Sigmoid colon (tissue), 6 donors: ENCODE measurements at regions not wholly inside any gene's neighbourhood (a gene's known extent, or its start where the extent isn't known, plus 50 kb on each side); places are given as distances from the start of the nearest gene placed in this dataset.

Source experiments
- DNase-seq: peaks from one replicate; pipeline ENCODE4 v3.0.0-alpha.2; 2019
- H3K27ac ChIP-seq, 4 donors: fragments of 200-600 bp; sonication (generic); one replicate each; pipeline ENCODE4 v1.5.1; 2016 to 2019; ENCODE audit warnings: mild to moderate bottlenecking in 1 of 4
- H3K27me3 ChIP-seq, 3 donors: fragments of 200-600 bp; sonication (generic); one replicate each; pipeline ENCODE4 v1.5.1; 2019; ENCODE audit warnings: mild to moderate bottlenecking in 1 of 3
- H3K36me3 ChIP-seq, 4 donors: fragments of 200-600 bp; sonication (generic); one replicate each; pipeline ENCODE4 v1.5.1; 2016 to 2019
- H3K4me1 ChIP-seq, 4 donors: fragments of 200-600 bp; sonication (generic); one replicate each; pipeline ENCODE4 v1.5.1; 2017 to 2019
- H3K4me3 ChIP-seq, 4 donors: fragments of 200-600 bp; sonication (generic); one replicate each; pipeline ENCODE4 v1.5.1; 2017 to 2019; ENCODE audit warnings: mild to moderate bottlenecking in 2 of 4, moderate library complexity in 1 of 4
- H3K9me3 ChIP-seq, 4 donors: fragments of 200-600 bp in 3 of 4; sonication (generic) in 3 of 4; one replicate each; pipeline versions ENCODE4 v1.5.1 to v1.6.1; 2013 to 2019
- CTCF ChIP-seq, 4 experiments: fragments of 450-650 bp in 3 of 4; fragments of 200-600 bp in 1 of 4; IDR thresholded peaks; one replicate each; pipeline ENCODE4 v1.5.1; 2016 to 2019; ENCODE audit warnings: antibody characterized with exemption in 4 of 4, mild to moderate bottlenecking in 3 of 4, moderate library complexity in 2 of 4
- EP300 ChIP-seq, 4 donors: sonication (generic); formaldehyde crosslinking; IDR thresholded peaks; one replicate each; pipeline ENCODE4 v1.6.1; 2017; ENCODE audit warnings: antibody characterized with exemption in 4 of 4
- POLR2A ChIP-seq, 2 donors: fragments of 450-650 bp; IDR thresholded peaks; one replicate each; pipeline ENCODE4 v1.6.1; 2016; ENCODE audit warnings: antibody characterized with exemption in 2 of 2, mild to moderate bottlenecking in 2 of 2, moderate library complexity in 2 of 2
- POLR2AphosphoS5 ChIP-seq, 4 donors: sonication (generic); formaldehyde crosslinking; IDR thresholded peaks; one replicate each; pipeline ENCODE4 v1.6.1; 2017; ENCODE audit warnings: antibody characterized with exemption in 4 of 4
- WGBS, 2 donors: extraction: QIAGEN DNeasy Blood & Tissue Kit; methylation state at CpG; one replicate each; pipeline ENCODE4 v1.1.7; 2013; 5-methylcytosine and 5-hydroxymethylcytosine counted together
- intact Hi-C: fragments of 100-400 bp; cut with DNase I; formaldehyde crosslinking; loops from one replicate; pipeline ENCODE4 v1.15.1; 2023
- donor health status: healthy with polysubstance abuse.
- donor health status: healthy.

DNA sequence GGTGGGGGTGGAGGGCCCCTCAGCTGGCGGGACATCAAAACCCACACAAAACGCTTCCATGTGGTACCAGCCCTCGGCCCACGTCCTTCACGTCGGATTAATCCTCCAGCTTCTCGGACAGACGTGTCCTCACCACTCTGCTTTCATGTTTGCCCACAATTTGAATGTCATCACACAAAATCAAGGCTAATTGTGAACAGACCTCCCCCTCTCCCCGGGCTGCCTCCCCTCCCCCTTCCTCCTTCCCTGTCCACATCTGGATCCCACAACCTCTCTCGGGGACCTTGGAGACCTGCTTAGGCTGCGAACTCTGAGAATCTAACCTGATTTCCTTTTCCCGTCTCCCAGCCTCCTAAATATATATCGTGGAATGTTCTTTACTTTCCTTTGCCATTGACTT, 262.9 kb downstream of the MN1 start:
- DNase-seq: no peak
- Histone ChIP-seq H3K27ac (no peak overlapping the region), H3K9me3 (no peaks in the 10 kb centered on the region), H3K4me3 (no peak overlapping the region), H3K4me1 (peaks cover 0 to 12% (median 6%) of the 10 kb centered on the region in 4 donors), H3K36me3 (no peaks in the 10 kb centered on the region), H3K27me3 (no peaks in the 10 kb centered on the region)
- intact Hi-C loops: no loop called here
- TF ChIP-seq CTCF (IDR thresholded peaks at IDR 0.05) (no peak), POLR2AphosphoS5 (IDR thresholded peaks at IDR 0.05) (no peak), POLR2A (IDR thresholded peaks at IDR 0.05) (no peak), EP300 (IDR thresholded peaks at IDR 0.05) (no peak)
- 83 to 86% methylated on average over 13 of the region's 13 CpGs for WGBS, 2 donors

DNA sequence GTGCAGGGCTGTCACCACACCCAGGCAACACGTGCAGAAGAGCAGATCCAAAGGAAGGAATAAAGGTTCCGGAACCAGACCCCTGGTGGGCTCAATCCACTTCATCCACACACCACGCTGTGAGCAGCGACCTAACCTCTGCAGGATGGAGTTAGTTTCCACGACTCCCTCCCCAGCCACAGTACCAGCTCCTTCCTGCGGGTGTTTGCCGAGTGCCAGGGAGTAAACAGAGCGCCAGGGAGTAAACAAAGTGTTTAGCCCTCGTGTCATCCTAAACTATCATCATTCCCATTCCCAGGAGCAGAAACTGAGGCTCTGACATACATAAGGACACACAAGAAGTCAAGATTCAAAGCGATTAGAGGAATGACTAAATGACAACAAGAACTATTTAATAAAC, 261.3 kb downstream of the MN1 start:
- no peak for DNase-seq
- Histone ChIP-seq H3K4me1 (no peaks in the 10 kb centered on the region), H3K36me3 (no peaks in the 10 kb centered on the region), H3K9me3 (no peaks in the 10 kb centered on the region), H3K4me3 (no peak overlapping the region), H3K27ac (no peak overlapping the region), H3K27me3 (peaks cover 0 to 5% (median 0%) of the 10 kb centered on the region in 3 donors)
- TF ChIP-seq CTCF (IDR thresholded peaks at IDR 0.05) (no peak), EP300 (IDR thresholded peaks at IDR 0.05) (no peak), POLR2AphosphoS5 (IDR thresholded peaks at IDR 0.05) (no peak), POLR2A (IDR thresholded peaks at IDR 0.05) (no peak)
- intact Hi-C loops: no loop called here
- 51 to 75% methylated on average over 10 of the region's 10 CpGs for WGBS, 2 donors

DNA sequence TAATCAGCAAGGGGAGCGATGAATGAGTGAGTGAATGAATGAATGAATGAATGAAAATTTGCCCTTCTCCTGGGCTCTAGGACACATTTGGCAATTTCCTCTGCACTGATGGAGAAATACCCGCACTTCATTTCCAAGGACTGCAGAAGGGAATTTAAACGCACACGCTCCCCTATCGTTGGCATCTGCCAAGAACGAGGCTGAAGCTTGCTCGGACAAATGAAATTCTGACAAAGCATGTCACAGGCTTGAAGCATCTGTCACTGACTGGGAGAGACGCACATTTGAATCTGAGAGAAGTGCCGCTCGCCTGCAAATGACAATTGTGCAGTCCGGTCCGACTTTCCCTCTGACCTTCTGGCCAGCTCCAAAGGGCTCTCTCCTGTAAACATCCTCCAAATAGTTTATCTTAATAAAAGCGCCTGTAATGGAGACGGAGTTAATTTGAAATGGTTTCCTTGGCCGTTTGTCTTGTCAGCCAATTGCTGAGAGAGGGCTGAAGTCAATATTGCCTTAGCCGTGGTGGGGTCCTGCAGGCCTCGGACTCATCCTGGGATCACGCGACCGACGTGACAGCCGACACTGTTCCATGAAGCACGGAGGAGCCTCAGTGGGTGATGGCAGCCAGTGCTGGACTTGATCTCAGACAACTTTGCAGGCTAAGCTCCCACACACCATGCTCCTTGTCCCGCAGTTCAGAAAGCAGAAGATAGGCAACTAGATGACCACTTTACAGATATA, 260.7 kb downstream of the MN1 start:
- TF ChIP-seq POLR2AphosphoS5 (IDR thresholded peaks at IDR 0.05): no peak
- TF ChIP-seq EP300 (IDR thresholded peaks at IDR 0.05): no peak
- TF ChIP-seq POLR2A (IDR thresholded peaks at IDR 0.05): no peak
- no peak for TF ChIP-seq CTCF (IDR thresholded peaks at IDR 0.05)
- H3K27me3 ChIP-seq: peaks cover 0 to 5% (median 0%) of the 10 kb centered on the region in 3 donors
- DNase-seq: no peak
- no peaks in the 10 kb centered on the region for H3K9me3 ChIP-seq
- no peak overlapping the region for H3K27ac ChIP-seq
- 72 to 73% methylated on average over 24 of the region's 24 CpGs for WGBS, 2 donors
- no peaks in the 10 kb centered on the region for H3K4me1 ChIP-seq
- H3K4me3 ChIP-seq: no peak overlapping the region
- no peaks in the 10 kb centered on the region for H3K36me3 ChIP-seq
- intact Hi-C loops: no loop called here

DNA sequence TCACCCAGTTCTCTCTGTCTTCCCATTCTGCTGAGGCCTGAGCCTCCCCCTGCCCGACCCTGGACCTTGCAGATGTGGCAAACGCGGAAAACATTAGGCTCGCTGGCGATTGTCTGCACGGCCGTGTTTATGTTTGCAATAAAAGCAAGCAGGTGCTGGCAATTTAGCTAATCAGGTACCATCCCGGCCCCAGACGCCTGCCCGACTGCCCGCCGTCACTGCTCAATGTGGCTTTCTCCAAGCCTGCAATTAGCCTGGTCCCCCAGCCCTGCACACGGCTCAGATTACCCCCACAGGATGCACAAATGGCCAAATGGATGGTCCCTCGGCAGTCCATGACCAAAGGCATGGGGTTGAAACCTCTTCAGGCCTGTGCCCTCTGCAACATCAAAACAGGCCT, 259.7 kb downstream of the MN1 start:
- DNase-seq: no peak
- Histone ChIP-seq H3K4me1 (no peaks in the 10 kb centered on the region), H3K4me3 (no peak overlapping the region), H3K27ac (no peak overlapping the region), H3K36me3 (no peaks in the 10 kb centered on the region), H3K27me3 (peaks cover 0 to 5% (median 0%) of the 10 kb centered on the region in 3 donors), H3K9me3 (no peaks in the 10 kb centered on the region)
- intact Hi-C loops: no loop called here
- TF ChIP-seq EP300 (IDR thresholded peaks at IDR 0.05) (no peak), POLR2A (IDR thresholded peaks at IDR 0.05) (no peak), CTCF (IDR thresholded peaks at IDR 0.05) (no peak), POLR2AphosphoS5 (IDR thresholded peaks at IDR 0.05) (no peak)
- WGBS, 2 donors: 24 to 78% methylated on average over 14 of the region's 14 CpGs

- H3K4me1 ChIP-seq: no peaks in the 10 kb centered on the region
- intact Hi-C loops: no loop called here
- H3K27ac ChIP-seq: no peak overlapping the region
- no peaks in the 10 kb centered on the region for H3K36me3 ChIP-seq
- no peak overlapping the region for H3K4me3 ChIP-seq
- H3K27me3 ChIP-seq: peaks cover 0 to 5% (median 0%) of the 10 kb centered on the region in 3 donors
- TF ChIP-seq POLR2A (IDR thresholded peaks at IDR 0.05) (no peak), EP300 (IDR thresholded peaks at IDR 0.05) (no peak), POLR2AphosphoS5 (IDR thresholded peaks at IDR 0.05) (no peak), CTCF (IDR thresholded peaks at IDR 0.05) (no peak)
- WGBS, 2 donors: 77 to 87% methylated on average over 6 of the region's 6 CpGs
- H3K9me3 ChIP-seq: no peaks in the 10 kb centered on the region
- no peak for DNase-seq
These were observed 259.0 kb downstream of the MN1 start for GRCh38 chr22:27542602-27543001.
